ENCODE measurements at regions not wholly inside any gene's neighbourhood (a gene's known extent, or its start where the extent isn't known, plus 50 kb on each side); places are given as distances from the start of the nearest gene placed in this dataset.
"Not testable (repeated sequence)": the region's sequence is repeated elsewhere in the genome, so short reads cannot be mapped to it uniquely, and the experiment has no call there.

DNA sequence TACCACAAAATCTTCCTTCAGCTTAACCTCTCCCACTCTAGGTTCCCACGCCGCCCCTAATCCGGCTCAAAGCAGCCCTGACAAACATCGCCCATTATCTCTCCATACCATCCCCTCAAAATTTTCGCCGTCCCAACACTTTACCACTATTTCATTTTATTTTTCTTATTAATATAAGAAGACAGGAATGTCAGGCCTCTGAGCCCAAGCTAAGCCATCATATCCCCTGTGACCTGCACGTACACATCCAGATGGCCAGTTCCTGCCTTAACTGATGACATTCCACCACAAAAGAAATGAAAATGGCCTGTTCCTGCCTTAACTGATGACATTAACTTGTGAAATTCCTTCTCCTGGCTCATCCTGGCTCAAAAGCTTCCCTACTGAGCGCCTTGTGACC is 243.4 kb upstream of the PROK2 start:
- POLR2A ChIA-PET; dilution Hi-C loops (cut with MboI; ENCODE audit: extremely low pct_ligation_motif_present, low sequenced_read_pairs); H3K9me3 ChIP-seq (replicated peaks; ENCODE audit: control insufficient read depth, insufficient read depth, low read length); FAIRE-seq; H3K4me1 ChIP-seq (ENCODE audit: control insufficient read depth, extremely low read depth, insufficient read depth, low read length); H4K20me1 ChIP-seq (replicated peaks; ENCODE audit: control insufficient read depth, extremely low read depth, insufficient read depth, low read length); H3K9me1 ChIP-seq (replicated peaks; ENCODE audit: control insufficient read depth, extremely low read depth, insufficient read depth, low read length); H2AFZ ChIP-seq (ENCODE audit: low read depth, low read length); CTCF ChIA-PET; H3K9ac ChIP-seq (replicated peaks; ENCODE audit: extremely low read depth, insufficient read depth, low read length); intact Hi-C loops (cut with micrococcal nuclease); BruUV-seq (replicated peaks); H3K4me3 ChIP-seq (replicated peaks in 1 of 3; ENCODE audit: insufficient read depth in 1 of 3, low read depth in 1 of 3, low read length in 3 of 3); H3K79me2 ChIP-seq (ENCODE audit: control insufficient read depth, insufficient read depth, low read length); H3K36me3 ChIP-seq (ENCODE audit: control insufficient read depth in 2 of 2, extremely low read depth in 1 of 2, insufficient read depth in 2 of 2, low read length in 2 of 2); H3K4me2 ChIP-seq (ENCODE audit: insufficient read depth, low read length); H3K27me3 ChIP-seq (ENCODE audit: control insufficient read depth in 2 of 2, insufficient read depth in 2 of 2, low read length in 2 of 2); DNase-seq (ENCODE audit: low read depth, low spot score); H3K27ac ChIP-seq (ENCODE audit: insufficient read depth, low read depth, low read length): not testable (repeated sequence)

DNA sequence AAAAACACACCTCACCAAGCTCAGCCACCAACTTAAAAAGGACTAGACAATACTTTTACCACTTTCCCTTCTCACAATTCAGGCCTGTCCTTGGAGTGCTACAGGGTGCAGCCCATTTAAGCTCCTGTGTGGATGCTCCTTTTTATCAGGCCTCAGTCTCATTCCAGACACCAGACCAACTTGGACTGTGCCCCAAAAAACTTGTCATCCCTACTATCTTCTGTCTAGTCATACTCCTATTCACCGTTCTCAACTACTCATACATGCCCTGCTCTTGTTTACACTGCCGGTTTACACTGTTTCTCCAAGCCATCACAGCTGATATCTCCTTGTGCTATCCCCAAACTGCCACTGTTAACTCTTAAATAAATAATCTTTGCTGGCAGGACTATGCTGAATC is 242.8 kb upstream of the PROK2 start:
- CTCF ChIA-PET; H3K4me2 ChIP-seq (ENCODE audit: insufficient read depth, low read length); DNase-seq (ENCODE audit: low read depth, low spot score); H2AFZ ChIP-seq (ENCODE audit: low read depth, low read length); POLR2A ChIA-PET; H3K4me3 ChIP-seq (replicated peaks in 1 of 3; ENCODE audit: insufficient read depth in 1 of 3, low read depth in 1 of 3, low read length in 3 of 3); H3K9ac ChIP-seq (replicated peaks; ENCODE audit: extremely low read depth, insufficient read depth, low read length); intact Hi-C loops (cut with micrococcal nuclease); H3K9me1 ChIP-seq (replicated peaks; ENCODE audit: control insufficient read depth, extremely low read depth, insufficient read depth, low read length); H3K27ac ChIP-seq (ENCODE audit: insufficient read depth, low read depth, low read length); H3K36me3 ChIP-seq (ENCODE audit: control insufficient read depth in 2 of 2, extremely low read depth in 1 of 2, insufficient read depth in 2 of 2, low read length in 2 of 2); BruUV-seq (replicated peaks); H4K20me1 ChIP-seq (replicated peaks; ENCODE audit: control insufficient read depth, extremely low read depth, insufficient read depth, low read length); H3K4me1 ChIP-seq (ENCODE audit: control insufficient read depth, extremely low read depth, insufficient read depth, low read length); H3K27me3 ChIP-seq (ENCODE audit: control insufficient read depth in 2 of 2, insufficient read depth in 2 of 2, low read length in 2 of 2); dilution Hi-C loops (cut with MboI; ENCODE audit: extremely low pct_ligation_motif_present, low sequenced_read_pairs); H3K79me2 ChIP-seq (ENCODE audit: control insufficient read depth, insufficient read depth, low read length); H3K9me3 ChIP-seq (replicated peaks; ENCODE audit: control insufficient read depth, insufficient read depth, low read length); FAIRE-seq: not testable (repeated sequence)

DNA sequence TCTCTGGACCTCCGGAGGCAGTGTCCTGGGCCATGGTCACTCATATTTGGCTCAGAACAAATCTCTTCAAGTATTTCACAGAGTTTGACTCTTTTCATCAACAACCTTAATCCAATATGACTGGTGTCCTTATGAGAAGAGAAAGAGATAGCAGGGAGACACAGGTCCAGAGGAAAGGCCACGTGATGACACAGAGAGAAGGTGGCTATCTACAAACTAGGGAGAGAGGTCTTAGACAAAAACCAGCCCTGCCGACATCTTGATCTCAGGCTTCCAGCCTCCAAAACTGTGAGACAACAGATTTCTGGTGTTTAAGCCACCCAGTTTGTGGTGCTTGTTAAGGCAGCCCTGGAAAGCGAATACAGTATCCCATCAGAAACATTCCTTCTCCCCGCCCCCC is 237.1 kb upstream of the PROK2 start:
- TF ChIP-seq, protein P1, sequence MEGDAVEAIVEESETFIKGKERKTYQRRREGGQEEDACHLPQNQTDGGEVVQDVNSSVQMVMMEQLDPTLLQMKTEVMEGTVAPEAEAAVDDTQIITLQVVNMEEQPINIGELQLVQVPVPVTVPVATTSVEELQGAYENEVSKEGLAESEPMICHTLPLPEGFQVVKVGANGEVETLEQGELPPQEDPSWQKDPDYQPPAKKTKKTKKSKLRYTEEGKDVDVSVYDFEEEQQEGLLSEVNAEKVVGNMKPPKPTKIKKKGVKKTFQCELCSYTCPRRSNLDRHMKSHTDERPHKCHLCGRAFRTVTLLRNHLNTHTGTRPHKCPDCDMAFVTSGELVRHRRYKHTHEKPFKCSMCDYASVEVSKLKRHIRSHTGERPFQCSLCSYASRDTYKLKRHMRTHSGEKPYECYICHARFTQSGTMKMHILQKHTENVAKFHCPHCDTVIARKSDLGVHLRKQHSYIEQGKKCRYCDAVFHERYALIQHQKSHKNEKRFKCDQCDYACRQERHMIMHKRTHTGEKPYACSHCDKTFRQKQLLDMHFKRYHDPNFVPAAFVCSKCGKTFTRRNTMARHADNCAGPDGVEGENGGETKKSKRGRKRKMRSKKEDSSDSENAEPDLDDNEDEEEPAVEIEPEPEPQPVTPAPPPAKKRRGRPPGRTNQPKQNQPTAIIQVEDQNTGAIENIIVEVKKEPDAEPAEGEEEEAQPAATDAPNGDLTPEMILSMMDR (IDR thresholded peaks at IDR 0.05; ENCODE audit: extremely low read depth in 1 of 2, insufficient read depth in 1 of 2, low read depth in 1 of 2, low read length in 2 of 2): no peak
- FAIRE-seq (no peak), DNase-seq (ENCODE audit: low read depth, low spot score) (no peak)
- no peaks in the 10 kb centered on the region for H3K9me3 ChIP-seq (replicated peaks; ENCODE audit: control insufficient read depth, insufficient read depth, low read length)
- H3K79me2 ChIP-seq (ENCODE audit: control insufficient read depth, insufficient read depth, low read length): no peaks in the 10 kb centered on the region
- ChIA-PET POLR2A (no interaction called here), CTCF (interaction anchor here (1.3 kb wide), 1 partner anchor 14 kb away, joined by 3 read pairs; no protein-coding TSS in a partner anchor)
- H3K36me3 ChIP-seq (ENCODE audit: control insufficient read depth in 2 of 2, extremely low read depth in 1 of 2, insufficient read depth in 2 of 2, low read length in 2 of 2): no peaks in the 10 kb centered on the region
- no peaks in the 10 kb centered on the region for H3K27me3 ChIP-seq (ENCODE audit: control insufficient read depth in 2 of 2, insufficient read depth in 2 of 2, low read length in 2 of 2)
- no peak overlapping the region for H3K27ac ChIP-seq (ENCODE audit: insufficient read depth, low read depth, low read length)
- dilution Hi-C loops (cut with MboI; ENCODE audit: extremely low pct_ligation_motif_present, low sequenced_read_pairs) (no loop called here), intact Hi-C loops (cut with micrococcal nuclease) (no loop called here)
- H3K4me1 ChIP-seq (ENCODE audit: control insufficient read depth, extremely low read depth, insufficient read depth, low read length): no peaks in the 10 kb centered on the region
- no peak overlapping the region for H2AFZ ChIP-seq (ENCODE audit: low read depth, low read length)
- BruUV-seq (replicated peaks): no TSS peak
- H3K4me3 ChIP-seq (replicated peaks in 1 of 3; ENCODE audit: insufficient read depth in 1 of 3, low read depth in 1 of 3, low read length in 3 of 3): no peak overlapping the region
- no peaks in the 10 kb centered on the region for H3K9me1 ChIP-seq (replicated peaks; ENCODE audit: control insufficient read depth, extremely low read depth, insufficient read depth, low read length)
- no peaks in the 10 kb centered on the region for H4K20me1 ChIP-seq (replicated peaks; ENCODE audit: control insufficient read depth, extremely low read depth, insufficient read depth, low read length)
- H3K4me2 ChIP-seq (ENCODE audit: insufficient read depth, low read length): no peak overlapping the region
- H3K9ac ChIP-seq (replicated peaks; ENCODE audit: extremely low read depth, insufficient read depth, low read length): no peak overlapping the region

All from endothelial cell of umbilical vein (primary cell).